Omental fat pad (tissue), 3 donors: ENCODE measurements at regions not wholly inside any gene's neighbourhood (a gene's known extent, or its start where the extent isn't known, plus 50 kb on each side); places are given as distances from the start of the nearest gene placed in this dataset.

Experiments
- ATAC-seq: fragments of 150-250 bp; one replicate; pipeline ENCODE4 v1.9.1; 2016; ENCODE audit warnings: mild to moderate bottlenecking, moderate library complexity; ENCODE audit not compliant: low FRiP score
- DNase-seq: peaks from one replicate; pipeline ENCODE4 v3.0.0-alpha.2; 2019; ENCODE audit warnings: low spot score
- CTCF ChIP-seq, 3 donors: fragments of 450-650 bp; IDR thresholded peaks; one replicate each; pipeline ENCODE4 v1.5.1; 2016 to 2017; ENCODE audit warnings: antibody characterized with exemption in 3 of 3, mild to moderate bottlenecking in 3 of 3, moderate library complexity in 2 of 3

GRCh38 chr3:186487819-186488218 is 56.4 kb downstream of the CRYGS start:
- TF ChIP-seq CTCF (IDR thresholded peaks at IDR 0.05), result no peak
- ATAC-seq (no peak), DNase-seq (no peak)

GRCh38 chr3:186487037-186487436 is 57.1 kb downstream of the CRYGS start:
- DNase-seq, result no peak
- ATAC-seq, result no peak
- TF ChIP-seq CTCF (IDR thresholded peaks at IDR 0.05), result no peak

- no peak for TF ChIP-seq CTCF (IDR thresholded peaks at IDR 0.05)
- DNase-seq (no peak), ATAC-seq (no peak)
These were observed 60.4 kb downstream of the CRYGS start for GRCh38 chr3:186483611-186484340.

GRCh38 chr3:186481526-186481925 is 62.7 kb downstream of the CRYGS start:
- TF ChIP-seq CTCF (IDR thresholded peaks at IDR 0.05), result no peak
- ATAC-seq (no peak), DNase-seq (no peak)

GRCh38 chr3:186477876-186478275 is 66.3 kb downstream of the CRYGS start:
- no peak for TF ChIP-seq CTCF (IDR thresholded peaks at IDR 0.05)
- DNase-seq (no peak), ATAC-seq (no peak)

GRCh38 chr3:186477033-186477432 is 67.1 kb downstream of the CRYGS start:
- DNase-seq (no peak), ATAC-seq (no peak)
- TF ChIP-seq CTCF (IDR thresholded peaks at IDR 0.05), result no peak

GRCh38 chr3:186476541-186476940 is 67.6 kb downstream of the CRYGS start:
- ATAC-seq (no peak), DNase-seq (no peak)
- TF ChIP-seq CTCF (IDR thresholded peaks at IDR 0.05), result no peak
